ENCODE measurements at regions not wholly inside any gene's neighbourhood (a gene's known extent, or its start where the extent isn't known, plus 50 kb on each side); places are given as distances from the start of the nearest gene placed in this dataset.

DNA sequence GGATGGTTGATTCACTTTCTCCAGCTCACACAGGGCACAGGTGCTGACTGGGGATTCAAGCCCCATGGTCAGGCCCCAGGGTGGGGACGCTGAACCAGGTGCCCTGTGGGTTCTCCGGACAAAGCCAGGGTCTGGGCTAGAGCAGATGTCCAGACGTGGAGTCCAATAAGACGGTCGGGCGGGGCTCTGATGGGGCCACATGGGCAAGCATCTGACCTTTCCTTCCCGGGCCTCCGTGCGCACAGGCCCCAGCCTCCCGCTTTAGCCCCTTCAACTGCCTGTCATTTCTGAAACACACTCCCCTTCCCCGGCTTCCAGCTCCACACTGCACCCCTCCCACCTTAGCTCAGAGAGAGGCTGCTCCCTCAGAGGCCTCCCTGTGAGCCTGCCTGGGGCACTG, 153.0 kb upstream of the PPP2R2D start:
- no peak overlapping the region for H3K4me3 ChIP-seq (ENCODE audit: low read depth, low read length, poor library complexity, severe bottlenecking)
- ChIA-PET POLR2A (ENCODE audit: low non-redundant PET) (no interaction called here), CTCF (no interaction called here)
- no peaks in the 10 kb centered on the region for H3K36me3 ChIP-seq (ENCODE audit: insufficient read depth, low read length, poor library complexity, severe bottlenecking)
- no TSS peak for BruUV-seq (replicated peaks)
- DNase-seq (ENCODE audit: low spot score) = no peak
- intact Hi-C loops (cut with micrococcal nuclease; ENCODE audit: unreplicated experiment) = no loop called here
- H3K9me3 ChIP-seq (ENCODE audit: low read depth, low read length, poor library complexity, severe bottlenecking) = no peaks in the 10 kb centered on the region
- no peaks in the 10 kb centered on the region for H3K27me3 ChIP-seq (replicated peaks; ENCODE audit: insufficient read depth, low read depth, low read length, poor library complexity)
- no peak overlapping the region for H3K27ac ChIP-seq (ENCODE audit: low read depth, low read length, poor library complexity, severe bottlenecking)
- no peaks in the 10 kb centered on the region for H3K4me1 ChIP-seq (ENCODE audit: insufficient read depth, low read length, poor library complexity, severe bottlenecking)
- TF ChIP-seq, protein P1, sequence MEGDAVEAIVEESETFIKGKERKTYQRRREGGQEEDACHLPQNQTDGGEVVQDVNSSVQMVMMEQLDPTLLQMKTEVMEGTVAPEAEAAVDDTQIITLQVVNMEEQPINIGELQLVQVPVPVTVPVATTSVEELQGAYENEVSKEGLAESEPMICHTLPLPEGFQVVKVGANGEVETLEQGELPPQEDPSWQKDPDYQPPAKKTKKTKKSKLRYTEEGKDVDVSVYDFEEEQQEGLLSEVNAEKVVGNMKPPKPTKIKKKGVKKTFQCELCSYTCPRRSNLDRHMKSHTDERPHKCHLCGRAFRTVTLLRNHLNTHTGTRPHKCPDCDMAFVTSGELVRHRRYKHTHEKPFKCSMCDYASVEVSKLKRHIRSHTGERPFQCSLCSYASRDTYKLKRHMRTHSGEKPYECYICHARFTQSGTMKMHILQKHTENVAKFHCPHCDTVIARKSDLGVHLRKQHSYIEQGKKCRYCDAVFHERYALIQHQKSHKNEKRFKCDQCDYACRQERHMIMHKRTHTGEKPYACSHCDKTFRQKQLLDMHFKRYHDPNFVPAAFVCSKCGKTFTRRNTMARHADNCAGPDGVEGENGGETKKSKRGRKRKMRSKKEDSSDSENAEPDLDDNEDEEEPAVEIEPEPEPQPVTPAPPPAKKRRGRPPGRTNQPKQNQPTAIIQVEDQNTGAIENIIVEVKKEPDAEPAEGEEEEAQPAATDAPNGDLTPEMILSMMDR (conservative IDR thresholded peaks at IDR 0.05; ENCODE audit: low read depth, low read length) = no peak
- TF ChIP-seq EZH2 (IDR thresholded peaks at IDR 0.05; ENCODE audit: borderline replicate concordance, low read depth, low read length, poor library complexity, severe bottlenecking) = no peak

DNA sequence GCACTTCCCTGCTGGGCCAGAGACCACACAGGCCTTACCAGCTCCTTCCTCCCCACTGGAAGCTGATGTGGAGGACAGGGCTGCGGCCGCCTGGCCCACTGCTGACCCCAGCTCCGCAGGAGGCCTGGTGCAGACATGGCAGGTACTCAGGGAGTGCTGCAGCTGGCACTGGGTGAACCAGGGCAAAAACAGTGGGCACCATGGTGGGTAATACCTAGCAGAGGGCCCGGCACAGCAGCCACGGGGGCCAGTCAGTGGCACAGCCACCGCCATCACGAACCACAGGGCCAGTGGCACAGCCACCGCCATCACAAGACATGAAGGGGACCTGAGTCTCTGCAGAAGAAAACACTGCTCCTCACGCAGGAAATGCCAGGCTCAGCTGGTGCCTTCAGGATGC, 152.6 kb upstream of the PPP2R2D start:
- no peaks in the 10 kb centered on the region for H3K9me3 ChIP-seq (ENCODE audit: low read depth, low read length, poor library complexity, severe bottlenecking)
- H3K36me3 ChIP-seq (ENCODE audit: insufficient read depth, low read length, poor library complexity, severe bottlenecking) = no peaks in the 10 kb centered on the region
- no peak for DNase-seq (ENCODE audit: low spot score)
- H3K27me3 ChIP-seq (replicated peaks; ENCODE audit: insufficient read depth, low read depth, low read length, poor library complexity) = no peaks in the 10 kb centered on the region
- intact Hi-C loops (cut with micrococcal nuclease; ENCODE audit: unreplicated experiment) = no loop called here
- H3K4me1 ChIP-seq (ENCODE audit: insufficient read depth, low read length, poor library complexity, severe bottlenecking) = no peaks in the 10 kb centered on the region
- no TSS peak for BruUV-seq (replicated peaks)
- H3K27ac ChIP-seq (ENCODE audit: low read depth, low read length, poor library complexity, severe bottlenecking) = no peak overlapping the region
- POLR2A ChIA-PET (ENCODE audit: low non-redundant PET) = no interaction called here
- CTCF ChIA-PET = no interaction called here
- TF ChIP-seq, protein P1 (conservative IDR thresholded peaks at IDR 0.05; ENCODE audit: low read depth, low read length) = no peak
- TF ChIP-seq EZH2 (IDR thresholded peaks at IDR 0.05; ENCODE audit: borderline replicate concordance, low read depth, low read length, poor library complexity, severe bottlenecking) = no peak
- no peak overlapping the region for H3K4me3 ChIP-seq (ENCODE audit: low read depth, low read length, poor library complexity, severe bottlenecking)

DNA sequence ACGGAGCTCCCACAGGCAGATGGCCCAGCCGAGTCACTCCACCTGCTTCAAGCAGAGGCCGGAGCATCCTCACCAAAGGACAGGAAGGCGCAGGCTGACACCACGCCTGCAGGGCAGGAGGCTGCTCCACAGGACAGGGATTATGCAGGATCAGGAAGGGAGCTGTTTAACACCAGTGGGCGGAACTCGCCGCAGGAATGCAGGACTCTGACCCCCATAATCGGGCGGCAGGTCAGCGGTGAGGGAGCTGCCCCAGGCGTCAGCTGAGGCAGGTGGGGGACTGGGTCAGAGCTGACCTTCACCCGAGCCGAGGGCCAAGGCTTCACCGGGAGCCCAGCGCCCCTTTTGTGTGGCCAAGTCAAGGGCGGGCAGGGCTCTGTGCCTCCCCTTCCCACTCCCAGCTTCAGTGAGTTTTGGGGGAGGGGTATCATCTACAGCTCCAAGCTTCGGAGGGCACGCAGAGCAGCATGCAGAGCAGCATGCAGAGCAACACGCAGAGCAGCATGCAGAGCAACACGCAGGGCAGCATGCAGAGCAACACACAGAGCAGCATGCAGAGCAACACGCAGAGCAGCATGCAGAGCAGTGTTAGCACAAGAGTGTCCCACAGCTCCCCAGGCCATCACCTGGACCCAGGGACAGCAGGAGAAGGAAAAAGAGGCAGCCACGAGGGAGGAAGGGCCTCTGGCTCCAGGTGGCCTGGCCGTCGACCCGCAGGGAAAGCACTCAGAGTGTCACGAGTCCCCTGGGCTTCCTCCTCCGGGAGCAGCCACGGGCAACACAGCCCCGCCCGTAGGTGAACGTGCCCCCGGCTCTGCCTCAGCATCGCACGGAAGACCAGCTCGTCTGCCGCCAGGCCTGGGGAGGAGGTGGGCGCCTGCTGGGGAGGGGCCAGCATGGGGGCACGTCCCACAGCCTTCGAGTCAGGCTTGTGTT, 151.7 kb upstream of the PPP2R2D start:
- no peaks in the 10 kb centered on the region for H3K9me3 ChIP-seq (ENCODE audit: low read depth, low read length, poor library complexity, severe bottlenecking)
- intact Hi-C loops (cut with micrococcal nuclease; ENCODE audit: unreplicated experiment) = no loop called here

More for the DNA sequence above, 151.7 kb upstream of the PPP2R2D start:
- no peak for DNase-seq (ENCODE audit: low spot score)
- Histone ChIP-seq H3K27ac (ENCODE audit: low read depth, low read length, poor library complexity, severe bottlenecking) (no peak overlapping the region), H3K36me3 (ENCODE audit: insufficient read depth, low read length, poor library complexity, severe bottlenecking) (no peaks in the 10 kb centered on the region), H3K27me3 (replicated peaks; ENCODE audit: insufficient read depth, low read depth, low read length, poor library complexity) (no peaks in the 10 kb centered on the region), H3K4me3 (ENCODE audit: low read depth, low read length, poor library complexity, severe bottlenecking) (no peak overlapping the region), H3K4me1 (ENCODE audit: insufficient read depth, low read length, poor library complexity, severe bottlenecking) (no peaks in the 10 kb centered on the region)
- ChIA-PET POLR2A (ENCODE audit: low non-redundant PET) (no interaction called here), CTCF (no interaction called here)
- BruUV-seq (replicated peaks) = no TSS peak
- no peak for TF ChIP-seq EZH2 (IDR thresholded peaks at IDR 0.05; ENCODE audit: borderline replicate concordance, low read depth, low read length, poor library complexity, severe bottlenecking)
- TF ChIP-seq, protein P1 (conservative IDR thresholded peaks at IDR 0.05; ENCODE audit: low read depth, low read length) = no peak
